Uterus (tissue), 2 donors: ENCODE measurements at regions not wholly inside any gene's neighbourhood (a gene's known extent, or its start where the extent isn't known, plus 50 kb on each side); places are given as distances from the start of the nearest gene placed in this dataset.

Experiments
- POLR2A ChIP-seq, 2 donors: fragments of 450-650 bp; IDR thresholded peaks; one replicate each; pipeline ENCODE4 v1.6.1; 2016; ENCODE audit warnings: antibody characterized with exemption in 2 of 2, mild to moderate bottlenecking in 1 of 2, moderate library complexity in 1 of 2
- TF ChIP-seq, protein P1 (sequence below), 4 experiments: fragments of 200-600 bp in 2 of 4; fragments of 450-650 bp in 2 of 4; sonication (generic) in 2 of 4; IDR thresholded peaks; one replicate each; pipeline ENCODE4 v1.5.1; 2016 to 2019; ENCODE audit warnings: antibody characterized with exemption in 4 of 4, mild to moderate bottlenecking in 2 of 4, moderate library complexity in 1 of 4

- TF ChIP-seq, protein P1, sequence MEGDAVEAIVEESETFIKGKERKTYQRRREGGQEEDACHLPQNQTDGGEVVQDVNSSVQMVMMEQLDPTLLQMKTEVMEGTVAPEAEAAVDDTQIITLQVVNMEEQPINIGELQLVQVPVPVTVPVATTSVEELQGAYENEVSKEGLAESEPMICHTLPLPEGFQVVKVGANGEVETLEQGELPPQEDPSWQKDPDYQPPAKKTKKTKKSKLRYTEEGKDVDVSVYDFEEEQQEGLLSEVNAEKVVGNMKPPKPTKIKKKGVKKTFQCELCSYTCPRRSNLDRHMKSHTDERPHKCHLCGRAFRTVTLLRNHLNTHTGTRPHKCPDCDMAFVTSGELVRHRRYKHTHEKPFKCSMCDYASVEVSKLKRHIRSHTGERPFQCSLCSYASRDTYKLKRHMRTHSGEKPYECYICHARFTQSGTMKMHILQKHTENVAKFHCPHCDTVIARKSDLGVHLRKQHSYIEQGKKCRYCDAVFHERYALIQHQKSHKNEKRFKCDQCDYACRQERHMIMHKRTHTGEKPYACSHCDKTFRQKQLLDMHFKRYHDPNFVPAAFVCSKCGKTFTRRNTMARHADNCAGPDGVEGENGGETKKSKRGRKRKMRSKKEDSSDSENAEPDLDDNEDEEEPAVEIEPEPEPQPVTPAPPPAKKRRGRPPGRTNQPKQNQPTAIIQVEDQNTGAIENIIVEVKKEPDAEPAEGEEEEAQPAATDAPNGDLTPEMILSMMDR (IDR thresholded peaks at IDR 0.05), result no peak
- TF ChIP-seq POLR2A (IDR thresholded peaks at IDR 0.05), result no peak
These were observed 253.2 kb downstream of the TTC32 start for GRCh38 chr2:19648583-19648982.
